Adrenal gland (tissue), 5 donors: ENCODE measurements at regions not wholly inside any gene's neighbourhood (a gene's known extent, or its start where the extent isn't known, plus 50 kb on each side); places are given as distances from the start of the nearest gene placed in this dataset.

Experiments used
- POLR2A ChIP-seq, 2 donors: fragments of 450-650 bp; IDR thresholded peaks; one replicate each; pipeline ENCODE4 v1.6.1; 2017; ENCODE audit warnings: antibody characterized with exemption in 2 of 2, mild to moderate bottlenecking in 2 of 2, moderate library complexity in 1 of 2
- TF ChIP-seq, protein P1 (sequence below), 6 experiments: fragments of 450-650 bp in 4 of 6; fragments of 200-600 bp in 2 of 6; sonication (generic) in 1 of 6; IDR thresholded peaks; 1 replicate in 5 of 6; 2 replicates in 1 of 6; pipeline versions ENCODE4 v1.5.1 to v1.8.0; 2016 to 2021; ENCODE audit warnings: antibody characterized with exemption in 6 of 6, mild to moderate bottlenecking in 2 of 6, moderate library complexity in 1 of 6
- donor health status: DM: no; HTN: no; CAD: no.

GRCh38 chr20:57032847-57033246, 233.6 kb downstream of the BMP7 start:
- TF ChIP-seq, protein P1, sequence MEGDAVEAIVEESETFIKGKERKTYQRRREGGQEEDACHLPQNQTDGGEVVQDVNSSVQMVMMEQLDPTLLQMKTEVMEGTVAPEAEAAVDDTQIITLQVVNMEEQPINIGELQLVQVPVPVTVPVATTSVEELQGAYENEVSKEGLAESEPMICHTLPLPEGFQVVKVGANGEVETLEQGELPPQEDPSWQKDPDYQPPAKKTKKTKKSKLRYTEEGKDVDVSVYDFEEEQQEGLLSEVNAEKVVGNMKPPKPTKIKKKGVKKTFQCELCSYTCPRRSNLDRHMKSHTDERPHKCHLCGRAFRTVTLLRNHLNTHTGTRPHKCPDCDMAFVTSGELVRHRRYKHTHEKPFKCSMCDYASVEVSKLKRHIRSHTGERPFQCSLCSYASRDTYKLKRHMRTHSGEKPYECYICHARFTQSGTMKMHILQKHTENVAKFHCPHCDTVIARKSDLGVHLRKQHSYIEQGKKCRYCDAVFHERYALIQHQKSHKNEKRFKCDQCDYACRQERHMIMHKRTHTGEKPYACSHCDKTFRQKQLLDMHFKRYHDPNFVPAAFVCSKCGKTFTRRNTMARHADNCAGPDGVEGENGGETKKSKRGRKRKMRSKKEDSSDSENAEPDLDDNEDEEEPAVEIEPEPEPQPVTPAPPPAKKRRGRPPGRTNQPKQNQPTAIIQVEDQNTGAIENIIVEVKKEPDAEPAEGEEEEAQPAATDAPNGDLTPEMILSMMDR (IDR thresholded peaks at IDR 0.05): no peak
- no peak for TF ChIP-seq POLR2A (IDR thresholded peaks at IDR 0.05)
